ENCODE measurements at regions not wholly inside any gene's neighbourhood (a gene's known extent, or its start where the extent isn't known, plus 50 kb on each side); places are given as distances from the start of the nearest gene placed in this dataset.
"Not testable (repeated sequence)": the region's sequence is repeated elsewhere in the genome, so short reads cannot be mapped to it uniquely, and the experiment has no call there.

DNA sequence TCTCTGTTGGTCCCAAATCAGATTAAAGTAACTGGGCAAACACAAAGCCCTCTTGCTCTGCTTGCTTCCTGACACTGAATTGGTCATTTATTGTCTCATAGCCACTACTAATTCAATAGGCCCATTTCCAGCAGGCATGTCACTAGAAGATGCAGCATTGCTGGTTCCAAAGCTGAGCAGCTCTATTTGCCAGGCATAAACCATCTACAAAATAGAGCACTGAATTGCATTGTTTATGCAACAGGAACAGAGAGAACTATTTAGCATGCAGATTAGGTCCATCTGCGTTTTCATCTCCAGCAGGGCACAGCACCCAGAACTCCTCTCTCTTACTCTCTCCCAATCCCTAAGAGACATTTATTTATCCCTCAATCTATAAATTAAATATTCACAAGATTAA is 227.6 kb downstream of the SUCLG1 start:
- no peak overlapping the region for H3K4me3 Mint-ChIP-seq
- no peak overlapping the region for H3K27ac Mint-ChIP-seq
- no peaks in the 10 kb centered on the region for H3K36me3 Mint-ChIP-seq (ENCODE audit: low read depth)
- TF ChIP-seq, protein P1, sequence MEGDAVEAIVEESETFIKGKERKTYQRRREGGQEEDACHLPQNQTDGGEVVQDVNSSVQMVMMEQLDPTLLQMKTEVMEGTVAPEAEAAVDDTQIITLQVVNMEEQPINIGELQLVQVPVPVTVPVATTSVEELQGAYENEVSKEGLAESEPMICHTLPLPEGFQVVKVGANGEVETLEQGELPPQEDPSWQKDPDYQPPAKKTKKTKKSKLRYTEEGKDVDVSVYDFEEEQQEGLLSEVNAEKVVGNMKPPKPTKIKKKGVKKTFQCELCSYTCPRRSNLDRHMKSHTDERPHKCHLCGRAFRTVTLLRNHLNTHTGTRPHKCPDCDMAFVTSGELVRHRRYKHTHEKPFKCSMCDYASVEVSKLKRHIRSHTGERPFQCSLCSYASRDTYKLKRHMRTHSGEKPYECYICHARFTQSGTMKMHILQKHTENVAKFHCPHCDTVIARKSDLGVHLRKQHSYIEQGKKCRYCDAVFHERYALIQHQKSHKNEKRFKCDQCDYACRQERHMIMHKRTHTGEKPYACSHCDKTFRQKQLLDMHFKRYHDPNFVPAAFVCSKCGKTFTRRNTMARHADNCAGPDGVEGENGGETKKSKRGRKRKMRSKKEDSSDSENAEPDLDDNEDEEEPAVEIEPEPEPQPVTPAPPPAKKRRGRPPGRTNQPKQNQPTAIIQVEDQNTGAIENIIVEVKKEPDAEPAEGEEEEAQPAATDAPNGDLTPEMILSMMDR (IDR thresholded peaks at IDR 0.05), result no peak
- no peaks in the 10 kb centered on the region for H3K27me3 ChIP-seq (ENCODE audit: control insufficient read depth in 1 of 2, insufficient read depth in 2 of 2, low read length in 2 of 2)
- no peaks in the 10 kb centered on the region for H3K36me3 ChIP-seq (ENCODE audit: insufficient read depth, low read length)
- no peaks in the 10 kb centered on the region for H3K9me3 Mint-ChIP-seq
- CTCF ChIA-PET, result no interaction called here
- POLR2A ChIA-PET, result no interaction called here
- H3K4me3 ChIP-seq (ENCODE audit: low read length), result no peak overlapping the region
- intact Hi-C loops (cut with DNase I, micrococcal nuclease), result no loop called here
- no peaks in the 10 kb centered on the region for H3K4me1 ChIP-seq (ENCODE audit: insufficient read depth, low read length)
- H3K9me3 ChIP-seq (ENCODE audit: control insufficient read depth in 1 of 2, insufficient read depth in 1 of 2, low read length in 2 of 2), result no peaks in the 10 kb centered on the region
- DNase-seq, result no peak
- H3K27me3 Mint-ChIP-seq, result no peaks in the 10 kb centered on the region
- ATAC-seq (ENCODE audit: poor library complexity), result no peak
- H3K4me1 Mint-ChIP-seq (ENCODE audit: low read depth), result no peaks in the 10 kb centered on the region
- H3K27ac ChIP-seq (ENCODE audit: low read depth in 1 of 2, low read length in 2 of 2), result no peak overlapping the region

DNA sequence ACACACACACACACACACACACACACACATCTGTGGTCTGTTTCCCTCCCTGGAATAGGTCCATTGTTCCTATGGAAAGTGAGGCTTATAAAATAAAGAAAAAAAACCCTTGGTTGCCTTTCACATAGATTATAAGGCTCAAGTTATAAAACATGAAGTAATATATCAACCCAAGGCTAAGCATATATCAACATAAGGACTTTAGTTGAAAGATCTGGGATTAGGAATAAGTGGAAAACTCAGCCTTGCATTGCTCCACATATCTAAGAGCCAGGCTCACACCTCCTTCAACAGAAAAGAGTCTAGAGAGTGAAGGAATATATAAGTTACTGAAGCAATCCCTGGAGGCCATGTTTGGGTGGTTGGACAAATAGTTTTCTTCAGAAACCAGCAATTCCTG is 235.0 kb downstream of the SUCLG1 start:
- TF ChIP-seq, protein P1 (IDR thresholded peaks at IDR 0.05), result no peak
- no peaks in the 10 kb centered on the region for H3K9me3 Mint-ChIP-seq
- Histone ChIP-seq H3K27me3 (ENCODE audit: control insufficient read depth in 1 of 2, insufficient read depth in 2 of 2, low read length in 2 of 2) (no peaks in the 10 kb centered on the region), H3K36me3 (ENCODE audit: insufficient read depth, low read length) (no peaks in the 10 kb centered on the region), H3K27ac (ENCODE audit: low read depth in 1 of 2, low read length in 2 of 2) (no peak overlapping the region), H3K4me3 (ENCODE audit: low read length) (no peak overlapping the region), H3K9me3 (ENCODE audit: control insufficient read depth in 1 of 2, insufficient read depth in 1 of 2, low read length in 2 of 2) (peaks cover 0 to 5% of the 10 kb centered on the region in 2 experiments), H3K4me1 (ENCODE audit: insufficient read depth, low read length) (no peaks in the 10 kb centered on the region)
- ATAC-seq (ENCODE audit: poor library complexity) (no peak), DNase-seq (no peak)
- H3K4me1 Mint-ChIP-seq (ENCODE audit: low read depth), result no peaks in the 10 kb centered on the region
- H3K36me3 Mint-ChIP-seq (ENCODE audit: low read depth), result no peaks in the 10 kb centered on the region
- no peak overlapping the region for H3K4me3 Mint-ChIP-seq
- no peaks in the 10 kb centered on the region for H3K27me3 Mint-ChIP-seq
- ChIA-PET POLR2A (no interaction called here), CTCF (no interaction called here)
- intact Hi-C loops (cut with DNase I, micrococcal nuclease), result no loop called here
- no peak overlapping the region for H3K27ac Mint-ChIP-seq

DNA sequence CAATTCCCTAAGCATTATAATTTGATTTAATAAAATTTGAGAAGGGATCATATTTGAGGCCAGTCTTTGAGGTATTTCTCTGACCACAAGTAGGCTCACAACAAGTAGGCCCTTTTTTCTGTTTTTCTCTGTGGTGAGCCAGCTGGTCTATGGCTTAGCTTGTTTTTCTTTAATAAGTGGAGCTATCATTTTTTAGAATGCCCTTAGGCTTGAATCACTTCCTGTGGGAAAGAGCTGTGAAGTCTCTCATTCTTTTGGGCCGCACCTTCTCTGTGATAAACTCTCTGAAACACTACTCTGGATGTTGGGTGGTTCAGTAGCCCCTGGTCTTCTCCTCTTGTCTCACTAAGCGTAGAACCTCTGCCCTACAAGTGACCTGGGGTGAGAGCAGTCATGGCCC is 235.9 kb downstream of the SUCLG1 start:
- no peak for ATAC-seq (ENCODE audit: poor library complexity)
- Histone ChIP-seq H3K4me3 (ENCODE audit: low read length) (no peak overlapping the region), H3K9me3 (ENCODE audit: control insufficient read depth in 1 of 2, insufficient read depth in 1 of 2, low read length in 2 of 2) (peaks cover 0 to 5% of the 10 kb centered on the region in 2 experiments), H3K36me3 (ENCODE audit: insufficient read depth, low read length) (no peaks in the 10 kb centered on the region), H3K27ac (ENCODE audit: low read depth in 1 of 2, low read length in 2 of 2) (no peak overlapping the region), H3K27me3 (ENCODE audit: control insufficient read depth in 1 of 2, insufficient read depth in 2 of 2, low read length in 2 of 2) (peaks cover 0 to 2% of the 10 kb centered on the region in 2 experiments), H3K4me1 (ENCODE audit: insufficient read depth, low read length) (no peaks in the 10 kb centered on the region)
- Mint-ChIP-seq H3K4me3 (no peak overlapping the region), H3K27me3 (no peaks in the 10 kb centered on the region), H3K9me3 (no peaks in the 10 kb centered on the region), H3K36me3 (ENCODE audit: low read depth) (no peaks in the 10 kb centered on the region), H3K27ac (no peak overlapping the region), H3K4me1 (ENCODE audit: low read depth) (no peaks in the 10 kb centered on the region)
- CTCF ChIA-PET, result no interaction called here
- POLR2A ChIA-PET, result no interaction called here
- no peak for DNase-seq
- intact Hi-C loops (cut with DNase I, micrococcal nuclease), result no loop called here
- TF ChIP-seq, protein P1 (IDR thresholded peaks at IDR 0.05), result no peak

DNA sequence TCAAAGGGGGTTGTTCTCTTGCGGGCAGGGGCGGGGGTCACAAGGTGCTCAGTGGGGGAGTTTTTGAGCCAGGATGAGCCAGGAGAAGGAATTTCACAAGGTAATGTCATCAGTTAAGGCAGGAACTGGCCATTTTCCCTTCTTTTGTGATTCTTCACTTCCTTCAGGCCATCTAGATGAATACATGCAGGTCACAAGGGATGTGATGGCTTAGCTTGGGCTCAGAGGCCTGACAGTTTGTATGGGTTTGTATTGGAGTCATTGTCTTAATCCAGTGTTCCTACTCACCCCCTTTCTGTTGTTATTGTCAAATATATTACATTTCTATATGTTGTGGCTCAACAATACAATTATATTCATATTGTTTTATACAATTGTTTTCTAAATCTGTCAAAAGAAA is 238.0 kb downstream of the SUCLG1 start:
- H3K36me3 Mint-ChIP-seq (ENCODE audit: low read depth); H3K27me3 ChIP-seq (ENCODE audit: control insufficient read depth in 1 of 2, insufficient read depth in 2 of 2, low read length in 2 of 2); H3K4me1 ChIP-seq (ENCODE audit: insufficient read depth, low read length); ATAC-seq (ENCODE audit: poor library complexity); H3K4me1 Mint-ChIP-seq (ENCODE audit: low read depth); H3K4me3 ChIP-seq (ENCODE audit: low read length); intact Hi-C loops (cut with DNase I, micrococcal nuclease); H3K9me3 Mint-ChIP-seq; H3K27ac Mint-ChIP-seq; H3K9me3 ChIP-seq (ENCODE audit: control insufficient read depth in 1 of 2, insufficient read depth in 1 of 2, low read length in 2 of 2); CTCF ChIA-PET; H3K4me3 Mint-ChIP-seq; H3K27ac ChIP-seq (ENCODE audit: low read depth in 1 of 2, low read length in 2 of 2); DNase-seq; H3K27me3 Mint-ChIP-seq; POLR2A ChIA-PET; H3K36me3 ChIP-seq (ENCODE audit: insufficient read depth, low read length): not testable (repeated sequence)
